Cardiac fibroblast (primary cell): ENCODE measurements at regions not wholly inside any gene's neighbourhood (a gene's known extent, or its start where the extent isn't known, plus 50 kb on each side); places are given as distances from the start of the nearest gene placed in this dataset.

Experiments used
- DNase-seq, 2 donors: peaks; one replicate each; pipeline versions ENCODE4 v3.0.0 to v3.0.0-alpha.2; 2010; ENCODE audit warnings: low read depth in 2 of 2
- H3K4me3 ChIP-seq, 2 donors: replicated peaks in 1 of 2; 1 replicate in 1 of 2; 2 replicates in 1 of 2; pipeline ENCODE4 v1.5.1; 2011; ENCODE audit warnings: low read depth in 2 of 2, low read length in 2 of 2, mild to moderate bottlenecking in 2 of 2, moderate library complexity in 1 of 2
- TF ChIP-seq, protein P1 (sequence below): IDR thresholded peaks from one replicate; pipeline ENCODE4 v1.5.1; 2011; ENCODE audit warnings: low read depth, mild to moderate bottlenecking, low read length, inconsistent platforms

DNA sequence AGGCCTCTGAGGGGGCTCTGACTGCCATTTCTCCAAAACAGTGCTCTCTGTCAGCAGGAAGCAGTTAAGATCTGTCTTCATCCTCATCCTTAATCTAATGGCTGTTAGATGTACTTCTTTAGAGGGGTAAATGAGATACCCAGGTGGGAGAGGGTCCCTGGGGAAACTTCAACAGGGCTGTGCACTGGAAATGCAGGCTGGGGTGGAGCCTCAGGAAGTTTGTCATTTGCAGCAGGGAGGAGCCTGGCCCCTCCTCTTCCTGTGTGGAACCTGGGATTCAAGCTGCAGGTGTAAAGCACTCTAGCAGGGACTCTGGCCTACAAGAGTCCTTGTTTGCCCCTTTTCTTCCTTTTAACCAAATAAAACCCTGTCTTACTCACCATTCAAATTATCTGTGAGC is 1173.6 kb downstream of the OTOL1 start:
- no peak overlapping the region for H3K4me3 ChIP-seq
- DNase-seq: no peak
- TF ChIP-seq, protein P1, sequence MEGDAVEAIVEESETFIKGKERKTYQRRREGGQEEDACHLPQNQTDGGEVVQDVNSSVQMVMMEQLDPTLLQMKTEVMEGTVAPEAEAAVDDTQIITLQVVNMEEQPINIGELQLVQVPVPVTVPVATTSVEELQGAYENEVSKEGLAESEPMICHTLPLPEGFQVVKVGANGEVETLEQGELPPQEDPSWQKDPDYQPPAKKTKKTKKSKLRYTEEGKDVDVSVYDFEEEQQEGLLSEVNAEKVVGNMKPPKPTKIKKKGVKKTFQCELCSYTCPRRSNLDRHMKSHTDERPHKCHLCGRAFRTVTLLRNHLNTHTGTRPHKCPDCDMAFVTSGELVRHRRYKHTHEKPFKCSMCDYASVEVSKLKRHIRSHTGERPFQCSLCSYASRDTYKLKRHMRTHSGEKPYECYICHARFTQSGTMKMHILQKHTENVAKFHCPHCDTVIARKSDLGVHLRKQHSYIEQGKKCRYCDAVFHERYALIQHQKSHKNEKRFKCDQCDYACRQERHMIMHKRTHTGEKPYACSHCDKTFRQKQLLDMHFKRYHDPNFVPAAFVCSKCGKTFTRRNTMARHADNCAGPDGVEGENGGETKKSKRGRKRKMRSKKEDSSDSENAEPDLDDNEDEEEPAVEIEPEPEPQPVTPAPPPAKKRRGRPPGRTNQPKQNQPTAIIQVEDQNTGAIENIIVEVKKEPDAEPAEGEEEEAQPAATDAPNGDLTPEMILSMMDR: no peak

DNA sequence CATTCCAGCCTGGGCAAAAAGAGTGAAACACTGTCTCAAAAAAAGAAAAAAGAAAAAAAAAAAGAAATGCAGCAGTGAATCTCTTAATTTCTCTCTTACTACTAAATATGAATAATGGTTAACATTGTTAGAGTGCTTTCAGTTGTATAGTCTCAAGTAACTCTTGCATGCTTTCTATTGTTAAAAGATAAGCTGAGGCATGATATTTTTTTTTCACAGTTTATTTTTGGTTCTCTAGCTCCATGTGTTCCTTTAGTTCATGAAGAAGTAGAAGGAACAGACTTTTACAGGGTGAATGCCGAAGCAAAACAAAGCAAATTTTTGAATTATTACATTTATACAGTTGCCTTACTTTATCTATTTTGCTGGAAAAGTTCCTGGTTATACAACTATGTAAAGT is 1180.9 kb downstream of the OTOL1 start:
- DNase-seq: no peak
- no peak overlapping the region for H3K4me3 ChIP-seq
- TF ChIP-seq, protein P1: no peak

DNA sequence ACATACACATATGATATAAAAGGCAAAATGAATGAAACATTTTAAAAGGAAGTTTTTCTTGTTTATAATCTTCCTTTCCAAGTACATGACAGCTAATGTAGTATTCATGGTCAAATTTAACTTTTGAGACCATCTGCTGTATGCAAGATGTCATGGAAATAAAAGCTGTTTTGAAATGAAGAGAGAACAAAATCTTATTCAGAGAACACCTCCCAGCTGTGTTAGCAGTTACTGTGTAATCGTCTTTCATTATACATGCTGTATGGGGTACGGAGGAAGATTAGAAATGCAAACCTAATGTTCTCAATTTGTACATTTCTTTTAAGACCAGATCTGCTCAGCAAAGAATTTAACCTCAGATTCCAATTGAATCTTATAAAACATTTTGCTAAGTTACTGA is 1182.3 kb downstream of the OTOL1 start:
- no peak for DNase-seq
- H3K4me3 ChIP-seq: no peak overlapping the region
- TF ChIP-seq, protein P1: no peak

DNA sequence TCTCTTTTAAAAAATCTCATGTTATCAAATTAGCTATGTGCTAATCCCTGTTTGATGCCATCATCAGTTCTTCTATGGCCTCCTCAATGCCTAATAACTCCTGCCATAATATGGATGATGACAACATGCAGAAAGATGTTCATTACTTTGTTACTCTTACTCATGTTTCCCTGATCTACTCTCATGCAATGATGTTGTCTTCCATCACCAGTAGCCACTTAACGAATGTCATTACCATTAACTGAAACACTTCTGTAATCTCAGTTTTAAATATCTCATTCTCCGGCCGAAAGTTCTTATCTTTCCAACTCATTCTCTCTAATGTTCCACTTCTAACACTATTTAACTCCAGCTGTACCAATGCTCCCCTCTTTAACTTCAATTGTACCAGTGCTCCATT is 1187.7 kb downstream of the OTOL1 start:
- no peak for DNase-seq
- no peak overlapping the region for H3K4me3 ChIP-seq
- TF ChIP-seq, protein P1: no peak

DNA sequence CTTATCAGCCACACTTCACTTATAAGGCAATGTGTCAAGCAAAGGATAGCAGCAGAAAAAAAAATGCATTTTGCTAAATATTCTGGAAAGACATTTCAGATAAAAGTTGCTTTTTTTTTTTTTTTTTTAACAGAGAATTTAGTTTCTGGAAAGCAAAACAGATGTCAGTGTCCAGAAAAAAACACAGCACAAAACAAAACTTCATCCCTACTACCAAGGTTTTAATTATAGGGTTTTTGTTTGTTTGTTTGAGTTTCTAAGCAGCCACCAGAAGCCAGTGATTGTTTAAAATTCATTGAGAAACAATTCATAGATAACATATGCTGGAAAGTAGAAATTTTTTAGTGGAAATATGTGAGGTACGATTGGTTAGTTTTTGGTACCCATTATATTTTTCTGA is 1202.7 kb downstream of the OTOL1 start:
- no peak for DNase-seq
- TF ChIP-seq, protein P1: no peak
- H3K4me3 ChIP-seq: no peak overlapping the region

DNA sequence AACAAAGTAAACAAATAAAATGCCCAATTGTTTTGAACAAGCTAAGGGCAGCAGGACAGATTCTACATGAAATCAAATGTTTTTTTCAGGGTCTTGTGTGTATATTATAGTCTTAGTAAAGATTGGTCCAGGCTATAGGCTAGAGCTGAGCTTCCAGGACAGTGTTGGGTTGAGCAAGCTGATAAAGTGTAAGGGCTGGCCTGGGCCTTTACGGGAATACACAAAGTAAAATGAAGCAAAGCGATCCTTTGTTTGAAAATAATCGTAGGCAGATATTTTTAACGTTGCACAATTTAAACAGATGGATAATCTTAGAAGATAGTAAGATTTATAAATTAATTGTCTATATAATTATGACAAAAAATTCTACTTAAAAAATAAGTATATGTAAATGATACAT is 1204.6 kb downstream of the OTOL1 start:
- no peak for DNase-seq
- no peak overlapping the region for H3K4me3 ChIP-seq
- TF ChIP-seq, protein P1: no peak

DNA sequence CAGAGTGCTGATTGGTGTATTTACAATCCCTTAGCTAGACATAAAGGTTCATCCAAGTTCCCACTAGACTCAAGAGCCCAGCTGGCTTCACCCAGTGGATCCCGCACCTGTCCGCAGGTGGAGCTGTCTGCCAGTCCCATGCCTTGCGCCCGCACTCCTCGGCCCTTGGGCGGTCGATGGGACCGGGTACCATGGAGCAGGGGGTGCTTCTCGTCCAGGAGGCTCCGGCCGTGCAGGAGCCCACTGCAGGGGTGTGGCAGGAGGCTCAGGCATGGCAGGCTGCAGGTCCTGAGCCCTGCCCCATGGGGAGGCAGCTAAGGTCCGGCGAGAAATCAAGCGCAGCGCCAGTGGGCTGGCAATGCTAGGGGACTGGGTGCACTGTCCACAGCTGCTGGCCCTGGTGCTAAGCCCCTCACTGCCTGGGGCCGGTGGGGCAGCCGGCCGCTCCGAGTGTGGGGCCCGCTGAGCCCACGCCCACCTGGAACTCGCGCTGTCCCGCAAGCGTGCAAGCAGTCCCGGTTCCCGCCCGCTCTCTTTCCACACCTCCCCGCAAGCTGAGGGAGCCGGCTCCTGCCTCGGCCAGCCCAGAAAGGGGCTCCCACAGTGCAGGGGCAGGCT is 1206.3 kb downstream of the OTOL1 start:
- TF ChIP-seq, protein P1: no peak
- no peak overlapping the region for H3K4me3 ChIP-seq
- no peak for DNase-seq
